Endothelial cell of umbilical vein (primary cell): ENCODE measurements at regions not wholly inside any gene's neighbourhood (a gene's known extent, or its start where the extent isn't known, plus 50 kb on each side); places are given as distances from the start of the nearest gene placed in this dataset.

Experiments used
- BruUV-seq: library from RNA; stranded (reverse); fragments of 400-500 nt; replicated peaks from 2 replicates; lab custom pipeline; 2021; lab: Mats Ljungman, UMichigan
- CTCF ChIA-PET: fragments of 300-600, 350-600 bp; sonication (Branson Sonifier 250); formaldehyde crosslinking; loops from one replicate; lab custom pipeline; 2021; ENCODE audit warnings: antibody characterized with exemption, inconsistent platforms; lab: Charles Lee
- POLR2A ChIA-PET: fragments of 300-600, 350-600 bp; sonication (Branson Sonifier 250); formaldehyde crosslinking; loops from one replicate; lab custom pipeline; 2021; ENCODE audit warnings: antibody characterized with exemption, inconsistent platforms; lab: Charles Lee
- DNase-seq: peaks from one replicate; pipeline ENCODE4 v3.0.0-alpha.2; 2011; ENCODE audit warnings: low read depth, low spot score
- FAIRE-seq: peaks from 2 replicates; lab custom pipeline; 2011; peaks lifted over from hg19 to GRCh38; lab: Jason Lieb, UNC
- H2AFZ ChIP-seq: 2 replicates; pipeline ENCODE4 v1.6.0; 2012; ENCODE audit warnings: low read depth, low read length, control low read depth, inconsistent platforms
- H3K27ac ChIP-seq: 2 replicates; pipeline ENCODE4 v1.5.1; 2011; ENCODE audit warnings: low read depth, mild to moderate bottlenecking, control low read depth, low read length, moderate library complexity; ENCODE audit not compliant: insufficient read depth
- H3K27me3 ChIP-seq, 2 experiments: 2 replicates each; pipeline versions ENCODE4 v1.6.0 to v1.6.1; 2011; ENCODE audit warnings: low read length in 2 of 2, mixed read lengths in 1 of 2; ENCODE audit not compliant: control insufficient read depth in 2 of 2, insufficient read depth in 2 of 2
- H3K36me3 ChIP-seq, 2 experiments: 2 replicates in 1 of 2; 3 replicates in 1 of 2; pipeline ENCODE4 v1.5.1; 2011; ENCODE audit warnings: low read length in 2 of 2, mild to moderate bottlenecking in 1 of 2, moderate library complexity in 1 of 2; ENCODE audit not compliant: control insufficient read depth in 2 of 2, insufficient read depth in 2 of 2; ENCODE audit errors: extremely low read depth in 1 of 2
- H3K4me1 ChIP-seq: 3 replicates; pipeline ENCODE4 v1.5.1; 2011; ENCODE audit warnings: mild to moderate bottlenecking, low read length; ENCODE audit not compliant: control insufficient read depth, insufficient read depth; ENCODE audit errors: extremely low read depth
- H3K4me2 ChIP-seq: 2 replicates; pipeline ENCODE4 v1.6.1; 2011; ENCODE audit warnings: low read length, control low read depth, mixed read lengths; ENCODE audit not compliant: insufficient read depth
- H3K4me3 ChIP-seq, 3 experiments: fragments of 200-600 bp in 1 of 3; sonication (generic), shearing (Covaris generic) in 1 of 3; replicated peaks in 1 of 3; 2 replicates each; pipeline ENCODE4 v1.5.1; 2011 to 2016; ENCODE audit warnings: control low read depth in 3 of 3, low read length in 3 of 3, mild to moderate bottlenecking in 2 of 3, inconsistent platforms in 1 of 3, low read depth in 1 of 3, moderate library complexity in 1 of 3; ENCODE audit not compliant: insufficient read depth in 1 of 3
- H3K79me2 ChIP-seq: 2 replicates; pipeline ENCODE4 v1.6.0; 2012; ENCODE audit warnings: low read length, inconsistent platforms; ENCODE audit not compliant: control insufficient read depth, insufficient read depth
- H3K9ac ChIP-seq: replicated peaks from 2 replicates; pipeline ENCODE3; 2011; ENCODE audit warnings: low read length, control low read depth; ENCODE audit not compliant: insufficient read depth; ENCODE audit errors: extremely low read depth
- H3K9me1 ChIP-seq: replicated peaks from 3 replicates; pipeline ENCODE4 v1.6.0; 2011; ENCODE audit warnings: mild to moderate bottlenecking, low read length; ENCODE audit not compliant: control insufficient read depth, insufficient read depth; ENCODE audit errors: extremely low read depth
- H3K9me3 ChIP-seq: replicated peaks from 2 replicates; pipeline ENCODE4 v1.5.1; 2012; ENCODE audit warnings: low read length, inconsistent platforms; ENCODE audit not compliant: control insufficient read depth, insufficient read depth
- H4K20me1 ChIP-seq: replicated peaks from 2 replicates; pipeline ENCODE3; 2011; ENCODE audit warnings: mild to moderate bottlenecking, low read length; ENCODE audit not compliant: control insufficient read depth, insufficient read depth; ENCODE audit errors: extremely low read depth
- CTCF ChIP-seq, 2 donors: IDR thresholded peaks; 1 replicate in 1 of 2; 2 replicates in 1 of 2; pipeline ENCODE4 v1.5.1; 2011; ENCODE audit warnings: low read length in 2 of 2, mild to moderate bottlenecking in 2 of 2, moderate library complexity in 2 of 2, control low read depth in 1 of 2, inconsistent platforms in 1 of 2, low read depth in 1 of 2; ENCODE audit not compliant: insufficient read depth in 1 of 2; ENCODE audit errors: extremely low read depth in 1 of 2
- EZH2 ChIP-seq: IDR thresholded peaks from 2 replicates; pipeline ENCODE4 v1.6.1; 2012; ENCODE audit warnings: borderline replicate concordance, low read depth, mild to moderate bottlenecking, moderate library complexity, low read length, inconsistent platforms; ENCODE audit not compliant: severe bottlenecking
- FOS ChIP-seq: IDR thresholded peaks from 2 replicates; pipeline ENCODE4 v1.6.1; 2011; ENCODE audit warnings: mild to moderate bottlenecking, low read length, moderate library complexity, borderline replicate concordance; ENCODE audit not compliant: insufficient read depth
- GATA2 ChIP-seq: IDR thresholded peaks from 2 replicates; pipeline ENCODE4 v1.7.0; 2011; ENCODE audit warnings: low read depth, mild to moderate bottlenecking, moderate library complexity, mixed read lengths, low read length; ENCODE audit not compliant: insufficient read length, insufficient read depth
- JUN ChIP-seq: IDR thresholded peaks from 2 replicates; pipeline ENCODE4 v1.6.1; 2011; ENCODE audit warnings: borderline replicate concordance, low read depth; ENCODE audit not compliant: insufficient read length, insufficient read depth
- MYC ChIP-seq: IDR thresholded peaks from one replicate; pipeline ENCODE4 v1.6.1; 2011; ENCODE audit warnings: mild to moderate bottlenecking, low read depth, low read length
- POLR2A ChIP-seq: IDR thresholded peaks from 2 replicates; pipeline ENCODE4 v1.6.1; 2012; ENCODE audit warnings: low read depth, mild to moderate bottlenecking, control low read depth, low read length
- POLR2AphosphoS5 ChIP-seq: IDR thresholded peaks from 2 replicates; pipeline ENCODE4 v1.6.1; 2012; ENCODE audit warnings: low read depth, mild to moderate bottlenecking, control low read depth, low read length, moderate library complexity; ENCODE audit not compliant: insufficient read depth
- dilution Hi-C: fragments of 300-500 bp; cut with MboI; formaldehyde crosslinking; loops from one replicate; pipeline ENCODE4 v1.15.0; 2019; ENCODE audit warnings: low sequenced_read_pairs; ENCODE audit not compliant: extremely low pct_ligation_motif_present
- intact Hi-C: fragments of 100-400 bp; cut with micrococcal nuclease; formaldehyde crosslinking; loops from one replicate; pipeline ENCODE4 v1.10.0; 2022
- TF ChIP-seq, protein P1 (sequence below): IDR thresholded peaks from 2 replicates; pipeline ENCODE4 v1.6.1; 2011; ENCODE audit not compliant: insufficient read depth, insufficient read length

DNA sequence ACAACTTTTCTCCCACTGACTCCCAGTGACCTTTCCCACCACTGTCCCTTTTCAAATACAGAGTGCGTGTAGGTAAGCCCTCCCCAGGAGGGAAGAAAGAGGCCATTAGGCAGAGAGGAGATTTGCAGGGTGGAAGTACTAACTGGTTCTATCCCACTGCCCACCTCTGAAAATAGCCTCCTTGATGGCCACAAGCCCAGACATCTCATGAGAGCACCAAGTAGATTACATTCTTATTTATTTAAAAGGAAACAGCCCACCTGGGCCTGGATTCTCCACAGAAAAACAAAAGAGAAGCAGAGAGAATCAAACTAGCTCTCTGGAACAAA, 445.3 kb downstream of the FOXO1 start:
- Histone ChIP-seq H3K9ac (no peak overlapping the region), H3K4me2 (no peak overlapping the region)

More for the DNA sequence above, 445.3 kb downstream of the FOXO1 start:
- no peaks in the 10 kb centered on the region for H3K9me1 ChIP-seq
- ChIA-PET POLR2A (no interaction called here), CTCF (no interaction called here)
- BruUV-seq = no TSS peak
- no peak for TF ChIP-seq CTCF (IDR thresholded peaks at IDR 0.05; ENCODE audit: extremely low read depth in 1 of 2, insufficient read depth in 1 of 2, low read depth in 1 of 2, low read length in 2 of 2)
- TF ChIP-seq, protein P1, sequence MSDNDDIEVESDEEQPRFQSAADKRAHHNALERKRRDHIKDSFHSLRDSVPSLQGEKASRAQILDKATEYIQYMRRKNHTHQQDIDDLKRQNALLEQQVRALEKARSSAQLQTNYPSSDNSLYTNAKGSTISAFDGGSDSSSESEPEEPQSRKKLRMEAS = no peak
- no peak for TF ChIP-seq GATA2
- no peak for TF ChIP-seq FOS
- no peak for TF ChIP-seq MYC
- no peak for TF ChIP-seq POLR2A
- TF ChIP-seq EZH2 = no peak
- no peak for TF ChIP-seq POLR2AphosphoS5
- TF ChIP-seq JUN = no peak
- H2AFZ ChIP-seq = no peak overlapping the region
- no peaks in the 10 kb centered on the region for H3K79me2 ChIP-seq
- H3K4me3 ChIP-seq = no peak overlapping the region
- H4K20me1 ChIP-seq = no peaks in the 10 kb centered on the region
- intact Hi-C loops (no loop called here), dilution Hi-C loops (no loop called here)
- H3K27me3 ChIP-seq = no peaks in the 10 kb centered on the region
- no peak for DNase-seq
- no peak overlapping the region for H3K27ac ChIP-seq
- no peaks in the 10 kb centered on the region for H3K9me3 ChIP-seq
- FAIRE-seq = no peak
- no peaks in the 10 kb centered on the region for H3K4me1 ChIP-seq
- no peaks in the 10 kb centered on the region for H3K36me3 ChIP-seq
